ENCODE measurements at regions not wholly inside any gene's neighbourhood (a gene's known extent, or its start where the extent isn't known, plus 50 kb on each side); places are given as distances from the start of the nearest gene placed in this dataset.

DNA sequence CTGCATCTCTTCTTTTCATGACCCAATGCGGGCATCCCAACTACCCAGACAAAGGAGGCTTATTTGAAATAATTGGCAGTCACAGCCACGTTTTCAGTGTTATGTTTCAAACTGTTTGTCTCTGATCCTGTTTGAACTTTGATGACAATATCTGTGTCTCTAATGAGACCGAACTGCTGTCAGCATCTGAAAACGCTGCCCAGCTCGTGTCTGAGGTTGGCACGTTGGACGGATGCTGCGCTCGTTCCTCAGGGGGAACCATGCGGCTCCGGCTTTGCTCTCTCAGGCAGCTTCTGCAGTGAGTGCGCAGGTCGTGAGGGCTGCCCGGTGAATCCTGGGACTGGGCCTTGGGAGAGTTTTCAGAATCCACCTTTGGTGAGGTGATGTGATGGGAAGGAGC lies 58.4 kb upstream of the SORBS2 start:
- TF ChIP-seq EZH2 (IDR thresholded peaks at IDR 0.05; ENCODE audit: insufficient read depth, poor library complexity, severe bottlenecking) (no peak), EZH2phosphoT487 (IDR thresholded peaks at IDR 0.05; ENCODE audit: insufficient read depth, low read depth) (no peak)

Data from GM23248 (cell line).